GM12874 (cell line): ENCODE measurements at regions not wholly inside any gene's neighbourhood (a gene's known extent, or its start where the extent isn't known, plus 50 kb on each side); places are given as distances from the start of the nearest gene placed in this dataset.

ENCODE experiments used
- TF ChIP-seq, protein P1 (sequence below): IDR thresholded peaks from 2 replicates; pipeline ENCODE4 v1.5.1; 2011; ENCODE audit warnings: low read depth, mild to moderate bottlenecking, control low read depth, low read length, moderate library complexity; ENCODE audit not compliant: insufficient read depth

DNA sequence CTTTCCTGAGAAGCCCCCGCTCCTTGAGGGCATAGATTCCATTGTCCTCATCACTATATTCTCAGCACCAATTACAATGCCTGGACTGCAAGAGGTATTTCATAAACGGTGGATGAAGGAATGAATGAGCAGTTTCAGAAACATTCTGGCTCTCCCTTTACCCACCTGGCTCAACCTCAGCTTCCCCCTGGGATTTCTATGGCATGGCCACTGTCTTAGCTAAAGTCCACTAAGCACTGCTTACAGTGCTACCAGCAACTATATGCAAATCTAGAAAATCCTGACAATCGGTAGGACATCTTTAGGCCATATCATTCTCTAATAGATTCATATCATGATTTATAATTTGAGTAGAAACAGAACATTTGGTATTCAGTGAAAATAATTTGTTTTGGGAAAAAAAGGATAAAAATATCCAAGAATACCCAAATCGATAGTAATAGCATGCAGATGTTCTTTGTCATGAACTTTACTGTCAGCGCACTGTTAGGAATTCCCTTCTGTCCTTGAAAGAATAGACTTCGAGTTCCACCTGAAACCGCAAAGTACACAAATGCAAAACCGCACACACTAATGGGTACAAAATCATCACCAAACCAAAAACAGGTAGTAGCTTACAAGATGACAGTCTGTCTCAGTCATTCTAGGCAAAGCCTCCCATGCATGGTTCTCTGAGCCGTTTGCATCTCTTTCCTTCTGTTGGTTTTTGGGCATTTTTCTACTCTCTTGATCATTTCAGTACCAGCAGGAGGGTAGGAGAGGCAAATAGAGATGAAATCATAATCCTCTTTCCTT, 303.6 kb upstream of the ID2 start:
- TF ChIP-seq, protein P1, sequence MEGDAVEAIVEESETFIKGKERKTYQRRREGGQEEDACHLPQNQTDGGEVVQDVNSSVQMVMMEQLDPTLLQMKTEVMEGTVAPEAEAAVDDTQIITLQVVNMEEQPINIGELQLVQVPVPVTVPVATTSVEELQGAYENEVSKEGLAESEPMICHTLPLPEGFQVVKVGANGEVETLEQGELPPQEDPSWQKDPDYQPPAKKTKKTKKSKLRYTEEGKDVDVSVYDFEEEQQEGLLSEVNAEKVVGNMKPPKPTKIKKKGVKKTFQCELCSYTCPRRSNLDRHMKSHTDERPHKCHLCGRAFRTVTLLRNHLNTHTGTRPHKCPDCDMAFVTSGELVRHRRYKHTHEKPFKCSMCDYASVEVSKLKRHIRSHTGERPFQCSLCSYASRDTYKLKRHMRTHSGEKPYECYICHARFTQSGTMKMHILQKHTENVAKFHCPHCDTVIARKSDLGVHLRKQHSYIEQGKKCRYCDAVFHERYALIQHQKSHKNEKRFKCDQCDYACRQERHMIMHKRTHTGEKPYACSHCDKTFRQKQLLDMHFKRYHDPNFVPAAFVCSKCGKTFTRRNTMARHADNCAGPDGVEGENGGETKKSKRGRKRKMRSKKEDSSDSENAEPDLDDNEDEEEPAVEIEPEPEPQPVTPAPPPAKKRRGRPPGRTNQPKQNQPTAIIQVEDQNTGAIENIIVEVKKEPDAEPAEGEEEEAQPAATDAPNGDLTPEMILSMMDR = no peak

DNA sequence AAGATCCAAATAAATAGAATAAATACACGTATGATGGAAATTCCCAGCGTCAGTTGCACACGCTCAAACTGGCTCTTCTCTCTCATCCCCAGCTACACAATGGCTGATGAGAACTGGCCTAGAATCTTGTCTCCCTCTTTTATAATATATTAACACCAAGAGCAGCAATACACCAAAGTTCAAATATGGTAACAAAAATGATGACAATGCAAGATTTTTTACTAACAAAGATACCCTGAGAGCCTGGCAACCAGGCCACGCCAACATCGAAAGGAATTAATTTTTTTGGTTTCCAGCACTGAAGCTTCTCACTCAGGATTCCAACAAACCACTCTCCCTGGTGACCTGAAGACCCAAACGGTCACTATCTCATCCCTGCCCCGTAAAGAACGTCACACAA, 302.7 kb upstream of the ID2 start:
- TF ChIP-seq, protein P1 = no peak

DNA sequence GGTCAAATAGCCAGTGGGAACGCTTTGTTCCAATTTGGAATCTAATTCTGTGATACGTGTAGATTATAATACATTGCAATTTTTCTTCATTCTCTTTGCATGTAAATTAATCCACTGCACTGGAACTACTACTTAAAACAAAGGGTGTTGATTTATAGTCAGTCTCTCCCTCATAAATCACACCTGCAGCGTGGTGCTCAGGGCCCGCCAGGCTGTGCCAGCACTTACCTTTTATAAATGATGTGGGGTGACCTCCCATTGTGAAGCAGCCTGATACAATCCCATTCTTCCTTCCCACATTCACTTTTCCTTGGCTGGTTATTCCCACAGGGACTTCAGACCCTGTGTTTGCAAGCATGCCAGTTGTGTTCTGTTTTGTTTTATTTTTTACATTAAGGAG, 302.3 kb upstream of the ID2 start:
- TF ChIP-seq, protein P1 = no peak

DNA sequence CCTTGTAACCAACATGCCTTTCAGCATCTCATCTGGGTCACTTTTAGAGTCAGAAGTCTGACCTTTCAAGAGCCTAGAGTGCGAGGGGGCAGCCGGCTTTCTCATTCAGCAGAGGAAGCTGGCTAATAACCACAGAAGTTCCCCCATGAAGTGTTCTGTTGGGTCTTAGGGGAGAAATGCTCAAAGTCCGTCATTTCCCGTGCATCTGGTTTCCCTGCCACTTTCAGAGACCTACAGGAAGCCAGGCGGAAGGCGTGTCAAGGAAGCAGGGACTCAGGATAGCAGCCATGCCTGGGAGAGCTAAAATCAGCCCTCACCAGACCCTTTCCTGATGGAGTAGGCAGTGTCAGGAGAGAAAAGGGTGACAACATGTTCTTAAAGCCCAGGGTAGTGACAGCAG, 301.8 kb upstream of the ID2 start:
- TF ChIP-seq, protein P1 = no peak

DNA sequence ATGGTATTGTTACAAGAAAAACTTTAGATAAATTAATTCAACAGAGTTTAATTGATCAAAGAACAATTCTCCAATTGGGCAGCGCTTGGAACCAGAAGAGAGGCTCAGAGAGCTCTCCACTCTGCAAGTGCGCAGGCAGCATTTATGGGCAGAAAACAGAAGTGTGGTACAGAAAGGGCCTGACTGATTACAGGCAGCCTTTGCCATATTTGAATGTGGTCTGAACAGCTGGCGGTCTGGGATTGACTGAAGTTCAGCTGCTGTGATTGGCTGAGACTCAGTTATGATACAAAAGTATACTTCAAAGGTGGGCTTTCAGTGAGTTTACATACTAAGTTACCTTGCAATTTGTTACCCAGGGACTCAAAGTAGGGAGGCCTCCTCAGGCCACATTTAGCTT, 301.3 kb upstream of the ID2 start:
- TF ChIP-seq, protein P1 = no peak

DNA sequence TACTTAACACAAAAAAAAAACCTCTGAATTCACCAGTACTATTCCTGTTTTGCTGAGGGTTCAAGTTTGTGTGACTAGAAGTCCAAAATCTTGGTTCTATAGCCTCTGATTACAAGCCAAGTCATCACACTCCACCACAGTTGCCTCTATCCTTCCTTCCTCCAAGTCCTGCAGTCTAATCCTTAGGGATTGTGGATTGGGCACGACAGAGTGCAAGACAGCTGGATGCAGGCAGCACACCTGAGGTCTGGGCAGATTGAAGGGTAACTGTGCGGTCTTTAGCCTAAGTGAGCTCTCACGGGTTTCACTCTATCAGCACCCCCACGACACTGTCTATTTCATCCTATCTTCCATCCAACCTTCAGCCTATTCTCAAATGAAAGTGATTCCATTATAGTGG, 299.4 kb upstream of the ID2 start:
- TF ChIP-seq, protein P1 = no peak

DNA sequence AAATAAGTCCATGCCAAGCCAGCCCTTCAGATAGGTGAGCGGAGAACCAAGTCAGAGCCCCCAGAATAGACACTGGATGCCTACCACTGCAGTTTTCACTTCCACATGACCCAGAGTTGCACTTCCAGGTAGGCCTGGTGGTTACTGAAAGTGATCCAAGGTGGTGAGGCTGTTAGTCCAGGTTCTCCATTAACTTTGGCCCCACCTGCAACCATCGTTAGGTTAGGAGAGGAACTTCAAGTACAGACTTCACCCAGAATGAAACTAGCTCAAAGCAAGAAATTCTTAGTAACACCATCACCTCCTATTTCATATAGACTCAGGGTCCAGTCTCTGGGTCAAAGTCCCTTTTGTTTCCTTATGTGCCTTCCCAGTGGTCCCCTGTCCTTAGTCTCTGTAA, 293.1 kb upstream of the ID2 start:
- TF ChIP-seq, protein P1 = no peak
